H1 (cell line): ENCODE measurements at regions not wholly inside any gene's neighbourhood (a gene's known extent, or its start where the extent isn't known, plus 50 kb on each side); places are given as distances from the start of the nearest gene placed in this dataset.

ENCODE experiments used
- CEBPB ChIP-seq: IDR thresholded peaks from 2 replicates; pipeline ENCODE4 v1.6.1; 2012; ENCODE audit warnings: low read depth, low read length
- EGR1 ChIP-seq: IDR thresholded peaks from 2 replicates; pipeline ENCODE4 v1.6.1; 2011; ENCODE audit warnings: low read depth, low read length, borderline replicate concordance
- EP300 ChIP-seq, 2 experiments: IDR thresholded peaks; 1 replicate in 1 of 2; 2 replicates in 1 of 2; pipeline ENCODE4 v1.6.1; 2011 to 2012; ENCODE audit warnings: low read depth in 2 of 2, low read length in 2 of 2, mild to moderate bottlenecking in 2 of 2, borderline replicate concordance in 1 of 2, inconsistent platforms in 1 of 2, moderate library complexity in 1 of 2
- FOSL1 ChIP-seq: IDR thresholded peaks from 2 replicates; pipeline ENCODE4 v1.6.1; 2011; ENCODE audit warnings: mild to moderate bottlenecking, low read depth, low read length, moderate library complexity; ENCODE audit not compliant: insufficient read depth
- JUND ChIP-seq: IDR thresholded peaks from 2 replicates; pipeline ENCODE4 v1.6.1; 2011; ENCODE audit warnings: mild to moderate bottlenecking, improper control_type of control experiment, low read length
- KDM1A ChIP-seq: fragments of 200-600, 300-600 bp; sonication (generic); IDR thresholded peaks from 2 replicates; pipeline ENCODE4 v1.7.1; 2016; ENCODE audit warnings: mild to moderate bottlenecking, low read length, borderline replicate concordance
- POLR2A ChIP-seq, 2 experiments: IDR thresholded peaks; 1 replicate in 1 of 2; 2 replicates in 1 of 2; pipeline ENCODE4 v1.6.1; 2011; ENCODE audit warnings: low read depth in 2 of 2, low read length in 2 of 2, mild to moderate bottlenecking in 2 of 2; ENCODE audit errors: control extremely low read depth in 1 of 2
- POLR2AphosphoS5 ChIP-seq: IDR thresholded peaks from 2 replicates; pipeline ENCODE4 v1.6.1; 2011; ENCODE audit warnings: low read depth, low read length
- SRF ChIP-seq: IDR thresholded peaks from 2 replicates; pipeline ENCODE4 v1.6.1; 2011; ENCODE audit warnings: mild to moderate bottlenecking, low read depth, low read length, moderate library complexity
- SUZ12 ChIP-seq: fragments of 200-600 bp; sonication (generic); IDR thresholded peaks from 2 replicates; pipeline ENCODE4 v1.6.1; 2012; ENCODE audit warnings: mild to moderate bottlenecking, inconsistent platforms, low read length, moderate library complexity, mixed read lengths
- TBP ChIP-seq: IDR thresholded peaks from 2 replicates; pipeline ENCODE4 v1.6.1; 2011; ENCODE audit warnings: low read depth, low read length, improper control_type of control experiment
- TCF12 ChIP-seq: IDR thresholded peaks from 2 replicates; pipeline ENCODE4 v1.6.1; 2011; ENCODE audit warnings: low read depth, mild to moderate bottlenecking, low read length
- TF ChIP-seq, protein P1 (sequence below), 3 experiments: IDR thresholded peaks; 1 replicate in 2 of 3; 2 replicates in 1 of 3; pipeline versions ENCODE4 v1.5.1 to v1.6.1; 2011; ENCODE audit warnings: low read length in 3 of 3, mild to moderate bottlenecking in 3 of 3, inconsistent platforms in 2 of 3, low read depth in 1 of 3, moderate library complexity in 1 of 3; ENCODE audit not compliant: insufficient read depth in 1 of 3; ENCODE audit errors: control extremely low read depth in 1 of 3
- TF ChIP-seq, protein P2 (sequence below): IDR thresholded peaks from 2 replicates; pipeline ENCODE4 v1.6.1; 2011; ENCODE audit warnings: low read length, improper control_type of control experiment

- TF ChIP-seq EGR1, result no peak
- no peak for TF ChIP-seq KDM1A
- no peak for TF ChIP-seq JUND
- TF ChIP-seq, protein P1, sequence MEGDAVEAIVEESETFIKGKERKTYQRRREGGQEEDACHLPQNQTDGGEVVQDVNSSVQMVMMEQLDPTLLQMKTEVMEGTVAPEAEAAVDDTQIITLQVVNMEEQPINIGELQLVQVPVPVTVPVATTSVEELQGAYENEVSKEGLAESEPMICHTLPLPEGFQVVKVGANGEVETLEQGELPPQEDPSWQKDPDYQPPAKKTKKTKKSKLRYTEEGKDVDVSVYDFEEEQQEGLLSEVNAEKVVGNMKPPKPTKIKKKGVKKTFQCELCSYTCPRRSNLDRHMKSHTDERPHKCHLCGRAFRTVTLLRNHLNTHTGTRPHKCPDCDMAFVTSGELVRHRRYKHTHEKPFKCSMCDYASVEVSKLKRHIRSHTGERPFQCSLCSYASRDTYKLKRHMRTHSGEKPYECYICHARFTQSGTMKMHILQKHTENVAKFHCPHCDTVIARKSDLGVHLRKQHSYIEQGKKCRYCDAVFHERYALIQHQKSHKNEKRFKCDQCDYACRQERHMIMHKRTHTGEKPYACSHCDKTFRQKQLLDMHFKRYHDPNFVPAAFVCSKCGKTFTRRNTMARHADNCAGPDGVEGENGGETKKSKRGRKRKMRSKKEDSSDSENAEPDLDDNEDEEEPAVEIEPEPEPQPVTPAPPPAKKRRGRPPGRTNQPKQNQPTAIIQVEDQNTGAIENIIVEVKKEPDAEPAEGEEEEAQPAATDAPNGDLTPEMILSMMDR (IDR thresholded peaks at IDR 0.05; ENCODE audit: control extremely low read depth in 1 of 3, insufficient read depth in 1 of 3, low read depth in 1 of 3, low read length in 3 of 3), result peak in 1 of 3 experiments; percentile 18; a peak in 1 of 4 replicates
- no peak for TF ChIP-seq POLR2A (IDR thresholded peaks at IDR 0.05; ENCODE audit: control extremely low read depth in 1 of 2, low read depth in 2 of 2, low read length in 2 of 2)
- no peak for TF ChIP-seq EP300 (IDR thresholded peaks at IDR 0.05; ENCODE audit: borderline replicate concordance in 1 of 2, low read depth in 2 of 2, low read length in 2 of 2)
- TF ChIP-seq TBP, result no peak
- TF ChIP-seq, protein P2, sequence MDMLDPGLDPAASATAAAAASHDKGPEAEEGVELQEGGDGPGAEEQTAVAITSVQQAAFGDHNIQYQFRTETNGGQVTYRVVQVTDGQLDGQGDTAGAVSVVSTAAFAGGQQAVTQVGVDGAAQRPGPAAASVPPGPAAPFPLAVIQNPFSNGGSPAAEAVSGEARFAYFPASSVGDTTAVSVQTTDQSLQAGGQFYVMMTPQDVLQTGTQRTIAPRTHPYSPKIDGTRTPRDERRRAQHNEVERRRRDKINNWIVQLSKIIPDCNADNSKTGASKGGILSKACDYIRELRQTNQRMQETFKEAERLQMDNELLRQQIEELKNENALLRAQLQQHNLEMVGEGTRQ, result no peak
- TF ChIP-seq POLR2AphosphoS5, result no peak
- no peak for TF ChIP-seq CEBPB
- TF ChIP-seq FOSL1, result no peak
- TF ChIP-seq TCF12, result no peak
- no peak for TF ChIP-seq SRF
- TF ChIP-seq SUZ12, result no peak
These were observed 58.9 kb downstream of the NCOR2 start for GRCh38 chr12:124508381-124509079.
